Left ventricle myocardium inferior (tissue), 1 donor: ENCODE measurements at regions not wholly inside any gene's neighbourhood (a gene's known extent, or its start where the extent isn't known, plus 50 kb on each side); places are given as distances from the start of the nearest gene placed in this dataset.

ENCODE experiments used
- DNase-seq: peaks from one replicate; pipeline ENCODE4 v3.0.0-alpha.2; 2020
- H3K27ac ChIP-seq: fragments of 200-600 bp; replicated peaks from 2 replicates; pipeline ENCODE4 v1.8.0; 2021
- H3K27me3 ChIP-seq: fragments of 200-600 bp; 2 replicates; pipeline ENCODE4 v1.8.0; 2021; ENCODE audit warnings: low read depth
- H3K36me3 ChIP-seq: fragments of 200-600 bp; 2 replicates; pipeline ENCODE4 v1.8.0; 2021
- H3K4me1 ChIP-seq: fragments of 200-600 bp; 2 replicates; pipeline ENCODE4 v1.8.0; 2021
- H3K4me3 ChIP-seq: fragments of 200-600 bp; 2 replicates; pipeline ENCODE4 v1.8.0; 2021; ENCODE audit warnings: mild to moderate bottlenecking, moderate library complexity
- H3K9me3 ChIP-seq: fragments of 200-600 bp; replicated peaks from 2 replicates; pipeline ENCODE4 v1.8.0; 2021
- CTCF ChIP-seq: fragments of 200-600 bp; IDR thresholded peaks from 2 replicates; pipeline ENCODE4 v1.8.0; 2021; ENCODE audit warnings: antibody characterized with exemption, mild to moderate bottlenecking, borderline replicate concordance
- intact Hi-C: fragments of 100-400 bp; cut with micrococcal nuclease; formaldehyde crosslinking; loops from one replicate; pipeline ENCODE4 v1.11.0; 2022
- donor health status: DM: no; HTN: yes; CAD: no; lungs with severe emphysema.

- intact Hi-C loops, result no loop called here
- DNase-seq, result no peak
- Histone ChIP-seq H3K9me3 (no peaks in the 10 kb centered on the region), H3K36me3 (no peaks in the 10 kb centered on the region), H3K27me3 (peaks cover 66% of the 10 kb centered on the region), H3K4me3 (no peak overlapping the region), H3K4me1 (no peaks in the 10 kb centered on the region), H3K27ac (no peak overlapping the region)
- TF ChIP-seq CTCF, result no peak
Observed at GRCh38 chr1:30600706-30601105, 122.7 kb downstream of the MATN1 start.

- no peaks in the 10 kb centered on the region for H3K9me3 ChIP-seq
- no peak overlapping the region for H3K27ac ChIP-seq
- intact Hi-C loops, result no loop called here
- peaks cover 66% of the 10 kb centered on the region for H3K27me3 ChIP-seq
- H3K4me3 ChIP-seq, result no peak overlapping the region
- H3K4me1 ChIP-seq, result no peaks in the 10 kb centered on the region
- no peak for TF ChIP-seq CTCF
- no peaks in the 10 kb centered on the region for H3K36me3 ChIP-seq
- DNase-seq, result no peak
Observed at GRCh38 chr1:30600258-30600657, 123.1 kb downstream of the MATN1 start.

GRCh38 chr1:30599721-30600120, 123.7 kb downstream of the MATN1 start:
- H3K36me3 ChIP-seq, result no peaks in the 10 kb centered on the region
- H3K4me1 ChIP-seq, result no peaks in the 10 kb centered on the region
- H3K9me3 ChIP-seq, result no peaks in the 10 kb centered on the region
- no peak for TF ChIP-seq CTCF
- peaks cover 65% of the 10 kb centered on the region for H3K27me3 ChIP-seq
- intact Hi-C loops, result no loop called here
- no peak overlapping the region for H3K27ac ChIP-seq
- H3K4me3 ChIP-seq, result no peak overlapping the region
- DNase-seq, result no peak

- Histone ChIP-seq H3K4me3 (no peak overlapping the region), H3K27me3 (peaks cover 72% of the 10 kb centered on the region), H3K4me1 (no peaks in the 10 kb centered on the region), H3K27ac (no peak overlapping the region), H3K9me3 (peaks cover 1% of the 10 kb centered on the region), H3K36me3 (no peaks in the 10 kb centered on the region)
- no peak for TF ChIP-seq CTCF
- no peak for DNase-seq
- intact Hi-C loops, result no loop called here
Observed at GRCh38 chr1:30598571-30599114, 124.7 kb downstream of the MATN1 start.

- H3K4me3 ChIP-seq, result no peak overlapping the region
- peaks cover 80% of the 10 kb centered on the region for H3K27me3 ChIP-seq
- TF ChIP-seq CTCF, result no peak
- intact Hi-C loops, result no loop called here
- H3K27ac ChIP-seq, result no peak overlapping the region
- peaks cover 10% of the 10 kb centered on the region for H3K9me3 ChIP-seq
- H3K4me1 ChIP-seq, result no peaks in the 10 kb centered on the region
- H3K36me3 ChIP-seq, result no peaks in the 10 kb centered on the region
- DNase-seq, result no peak
Observed at GRCh38 chr1:30597711-30598110, 125.7 kb downstream of the MATN1 start.
